HG02943 (cell line): ENCODE measurements at regions not wholly inside any gene's neighbourhood (a gene's known extent, or its start where the extent isn't known, plus 50 kb on each side); places are given as distances from the start of the nearest gene placed in this dataset.

Source experiments
- ATAC-seq: cut with Tn5 transposase; IDR thresholded peaks from one replicate; pipeline ENCODE4 v1.9.1; 2021; ENCODE audit warnings: mild to moderate bottlenecking, low read depth, moderate library complexity; ENCODE audit not compliant: unreplicated experiment

GRCh38 chr6:156652231-156652750, 124.9 kb upstream of the ARID1B start:
- no peak for ATAC-seq

GRCh38 chr6:156651486-156651885, 125.7 kb upstream of the ARID1B start:
- no peak for ATAC-seq

- ATAC-seq: no peak
Measured at GRCh38 chr6:156650896-156651390, 126.2 kb upstream of the ARID1B start.

GRCh38 chr6:156648616-156649015, 128.6 kb upstream of the ARID1B start:
- ATAC-seq: no peak

GRCh38 chr6:156647991-156648390, 129.2 kb upstream of the ARID1B start:
- no peak for ATAC-seq

- no peak for ATAC-seq
Measured at GRCh38 chr6:156647140-156647784, 129.9 kb upstream of the ARID1B start.

- ATAC-seq: no peak
Measured at GRCh38 chr6:156646496-156646895, 130.7 kb upstream of the ARID1B start.

- ATAC-seq: no peak
Measured at GRCh38 chr6:156645097-156645496, 132.1 kb upstream of the ARID1B start.

GRCh38 chr6:156639009-156639721, 138.0 kb upstream of the ARID1B start:
- no peak for ATAC-seq

- ATAC-seq: no peak
Measured at GRCh38 chr6:156638581-156638980, 138.6 kb upstream of the ARID1B start.

GRCh38 chr6:156634951-156635371, 142.2 kb upstream of the ARID1B start:
- ATAC-seq: no peak

GRCh38 chr6:156634048-156634447, 143.1 kb upstream of the ARID1B start:
- no peak for ATAC-seq

- ATAC-seq: no peak
Measured at GRCh38 chr6:156633291-156633690, 143.9 kb upstream of the ARID1B start.

- ATAC-seq: no peak
Measured at GRCh38 chr6:156630613-156631302, 146.4 kb upstream of the ARID1B start.

- no peak for ATAC-seq
Measured at GRCh38 chr6:156628805-156629204, 148.4 kb upstream of the ARID1B start.

- ATAC-seq: no peak
Measured at GRCh38 chr6:156627524-156627923, 149.7 kb upstream of the ARID1B start.

GRCh38 chr6:156622185-156622584, 155.0 kb upstream of the ARID1B start:
- ATAC-seq: no peak

- ATAC-seq: no peak
Measured at GRCh38 chr6:156620331-156620730, 156.8 kb upstream of the ARID1B start.

GRCh38 chr6:156618600-156619205, 158.5 kb upstream of the ARID1B start:
- no peak for ATAC-seq

GRCh38 chr6:156617941-156618340, 159.2 kb upstream of the ARID1B start:
- ATAC-seq: no peak

GRCh38 chr6:156617376-156617775, 159.8 kb upstream of the ARID1B start:
- no peak for ATAC-seq
